Peyer's patch (tissue), 4 donors: ENCODE measurements at regions not wholly inside any gene's neighbourhood (a gene's known extent, or its start where the extent isn't known, plus 50 kb on each side); places are given as distances from the start of the nearest gene placed in this dataset.
"Not testable (repeated sequence)": the region's sequence is repeated elsewhere in the genome, so short reads cannot be mapped to it uniquely, and the experiment has no call there.

Source experiments
- DNase-seq, 3 donors: peaks; one replicate each; pipeline ENCODE4 v3.0.0-alpha.2; 2017 to 2019
- H3K27ac ChIP-seq, 4 donors: fragments of 200-600 bp; sonication (generic); one replicate each; pipeline ENCODE4 v1.5.1; 2016 to 2019
- H3K27me3 ChIP-seq, 2 donors: fragments of 200-600 bp; sonication (generic); one replicate each; pipeline ENCODE4 v1.5.1; 2019
- H3K36me3 ChIP-seq, 3 donors: fragments of 200-600 bp; sonication (generic); one replicate each; pipeline ENCODE4 v1.5.1; 2016 to 2019
- H3K4me1 ChIP-seq, 4 donors: fragments of 200-600 bp; sonication (generic); one replicate each; pipeline ENCODE4 v1.5.1; 2016 to 2019
- H3K4me3 ChIP-seq, 4 donors: fragments of 200-600 bp; sonication (generic); 1 replicate in 3 of 4; 2 replicates in 1 of 4; pipeline ENCODE4 v1.5.1; 2016 to 2019; ENCODE audit warnings: mild to moderate bottlenecking in 1 of 4
- H3K9me3 ChIP-seq, 4 donors: fragments of 200-600 bp; sonication (generic); one replicate each; pipeline ENCODE4 v1.5.1; 2016 to 2019; ENCODE audit warnings: mild to moderate bottlenecking in 1 of 4
- CTCF ChIP-seq, 6 experiments: fragments of 450-650 bp in 4 of 6; fragments of 200-600 bp in 2 of 6; sonication (generic) in 1 of 6; IDR thresholded peaks; one replicate each; pipeline ENCODE4 v1.5.1; 2017 to 2019; ENCODE audit warnings: antibody characterized with exemption in 6 of 6, mild to moderate bottlenecking in 3 of 6, moderate library complexity in 1 of 6
- POLR2A ChIP-seq, 2 donors: fragments of 450-650 bp; IDR thresholded peaks; one replicate each; pipeline ENCODE4 v1.5.1; 2017; ENCODE audit warnings: antibody characterized with exemption in 2 of 2, mild to moderate bottlenecking in 2 of 2, moderate library complexity in 2 of 2

DNA sequence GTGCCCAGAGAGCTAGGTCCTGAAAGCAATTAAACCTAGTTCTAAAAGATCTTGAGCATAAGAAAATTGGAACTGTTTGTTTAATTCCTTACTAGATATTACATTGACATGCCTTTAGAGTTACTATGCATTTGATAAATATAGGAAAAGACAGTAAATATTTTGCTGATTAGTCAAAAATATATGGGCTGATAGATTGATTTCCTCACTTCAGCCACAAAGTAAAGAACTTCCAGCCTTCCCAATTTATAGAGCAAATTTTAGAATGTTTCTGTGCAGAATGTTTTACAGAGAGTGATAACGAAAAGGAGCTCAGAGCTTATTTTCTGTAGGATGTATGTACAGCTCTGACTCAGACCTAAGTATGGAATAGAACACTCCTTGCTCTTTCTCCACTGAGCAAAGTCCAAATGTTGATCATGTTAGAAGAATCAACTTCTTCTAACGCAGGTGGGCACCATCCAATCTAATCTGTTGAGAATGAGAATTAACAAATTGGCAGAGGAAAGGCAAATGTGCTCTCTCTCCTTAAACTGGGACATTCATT lies 72.9 kb upstream of the PAM start:
- no peaks in the 10 kb centered on the region for H3K36me3 ChIP-seq
- no peaks in the 10 kb centered on the region for H3K9me3 ChIP-seq
- H3K4me3 ChIP-seq = no peak overlapping the region
- no peak for DNase-seq
- no peaks in the 10 kb centered on the region for H3K27me3 ChIP-seq
- TF ChIP-seq CTCF (IDR thresholded peaks at IDR 0.05) (no peak), POLR2A (IDR thresholded peaks at IDR 0.05) (no peak)
- no peak overlapping the region for H3K27ac ChIP-seq
- H3K4me1 ChIP-seq = no peaks in the 10 kb centered on the region

DNA sequence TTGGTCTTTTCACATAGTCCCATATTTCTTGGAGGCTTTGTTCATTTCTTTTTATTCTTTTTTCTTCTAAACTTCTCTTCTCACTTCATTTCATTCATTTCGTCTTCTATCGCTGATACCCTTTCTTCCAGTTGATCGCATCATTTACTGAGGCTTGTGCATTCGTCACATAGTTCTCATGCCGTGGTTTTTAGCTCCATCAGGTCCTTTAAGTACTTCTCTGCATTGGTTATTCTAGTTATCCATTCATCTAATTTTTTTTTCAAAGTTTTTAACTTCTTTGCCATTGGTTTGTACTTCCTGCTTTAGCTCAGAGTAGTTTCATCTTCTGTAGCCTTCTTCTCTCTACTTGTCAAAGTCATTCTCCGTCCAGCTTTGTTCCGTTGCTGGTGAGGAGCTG lies 67.0 kb upstream of the PAM start:
- not testable (repeated sequence) for H3K36me3 ChIP-seq, DNase-seq, H3K4me1 ChIP-seq, H3K27me3 ChIP-seq, H3K9me3 ChIP-seq, H3K4me3 ChIP-seq, H3K27ac ChIP-seq

GRCh38 chr5:102688581-102689342 lies 66.3 kb upstream of the PAM start:
- H3K9me3 ChIP-seq, H3K27me3 ChIP-seq, H3K4me3 ChIP-seq, H3K27ac ChIP-seq, H3K4me1 ChIP-seq, H3K36me3 ChIP-seq, DNase-seq: not testable (repeated sequence)

DNA sequence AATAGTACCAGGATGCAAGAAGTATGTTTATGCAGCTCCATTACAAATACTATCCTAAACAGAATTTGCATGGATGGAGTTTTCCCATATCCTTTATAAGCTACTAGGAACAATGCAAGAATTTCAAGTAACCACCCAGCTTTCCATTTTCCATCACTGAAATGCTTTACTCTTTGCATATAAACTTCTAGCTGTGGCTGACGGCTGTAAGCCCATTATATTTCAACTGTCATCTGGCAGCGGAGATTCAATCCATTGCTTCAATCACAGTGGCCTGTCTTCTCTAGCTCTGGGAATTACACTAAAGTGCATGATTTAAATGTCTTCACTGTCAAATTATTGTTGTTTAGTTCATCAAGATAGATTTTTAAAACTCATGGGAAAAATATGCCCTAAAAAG lies 64.2 kb upstream of the PAM start:
- Histone ChIP-seq H3K36me3 (no peaks in the 10 kb centered on the region), H3K4me3 (no peak overlapping the region), H3K4me1 (no peaks in the 10 kb centered on the region), H3K27ac (no peak overlapping the region), H3K27me3 (no peaks in the 10 kb centered on the region), H3K9me3 (no peaks in the 10 kb centered on the region)
- DNase-seq = no peak
- TF ChIP-seq CTCF (IDR thresholded peaks at IDR 0.05) (no peak), POLR2A (IDR thresholded peaks at IDR 0.05) (no peak)

DNA sequence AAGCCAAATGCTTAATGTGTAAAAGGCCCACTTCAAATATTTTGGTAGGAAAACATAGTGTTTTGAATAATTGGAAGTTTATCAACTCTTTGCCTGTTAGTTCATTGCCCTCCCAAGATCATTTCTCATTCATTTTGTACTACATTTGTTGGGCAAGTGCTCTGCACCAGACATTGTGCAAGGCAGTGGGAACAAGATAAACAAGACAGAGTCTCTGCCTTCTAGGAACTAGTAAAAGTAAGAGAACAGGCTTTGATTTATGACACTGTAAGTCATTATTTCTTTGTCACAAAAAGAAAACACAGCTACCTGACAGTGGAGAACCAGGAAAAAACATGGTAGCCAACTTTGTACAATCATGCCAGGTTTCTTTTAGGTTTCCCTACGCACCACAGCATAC lies 63.7 kb upstream of the PAM start:
- Histone ChIP-seq H3K36me3 (no peaks in the 10 kb centered on the region), H3K4me3 (no peak overlapping the region), H3K4me1 (no peaks in the 10 kb centered on the region), H3K27ac (no peak overlapping the region), H3K27me3 (no peaks in the 10 kb centered on the region), H3K9me3 (no peaks in the 10 kb centered on the region)
- no peak for TF ChIP-seq CTCF (IDR thresholded peaks at IDR 0.05)
- TF ChIP-seq POLR2A (IDR thresholded peaks at IDR 0.05) = no peak
- no peak for DNase-seq

DNA sequence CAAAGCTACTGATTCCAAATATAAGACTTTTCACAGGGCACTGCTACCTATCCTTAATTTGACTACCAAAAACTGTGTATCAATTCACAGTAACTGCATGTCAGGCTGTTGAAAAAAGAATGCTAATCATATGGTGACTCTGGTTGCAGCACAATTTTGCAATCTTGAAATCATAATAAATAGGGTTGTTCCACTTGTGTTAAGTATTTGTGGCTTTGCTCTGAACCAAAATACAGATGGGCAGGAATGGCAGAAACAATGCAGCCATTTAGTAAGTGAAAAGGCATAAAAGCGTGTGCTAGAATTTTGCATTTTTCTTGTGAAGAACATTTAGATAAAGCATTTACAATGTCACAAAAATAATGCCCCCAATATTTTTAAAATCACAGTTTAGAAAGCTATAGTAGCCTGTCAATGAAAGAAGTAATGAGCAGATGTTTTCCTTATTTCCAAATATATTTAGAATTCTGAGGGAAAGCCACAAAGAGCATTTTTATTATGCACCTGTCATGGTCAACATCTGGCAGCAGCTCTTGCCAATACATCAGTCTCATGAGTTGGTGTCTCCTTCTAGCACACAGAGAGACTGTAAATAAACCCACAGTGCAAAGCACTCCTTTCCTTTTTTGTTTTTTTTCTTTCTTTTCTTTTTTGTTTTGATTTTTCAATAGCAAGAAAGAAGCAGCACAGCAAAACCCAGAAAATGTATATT lies 54.8 kb upstream of the PAM start:
- Histone ChIP-seq H3K4me3 (no peak overlapping the region), H3K27ac (no peak overlapping the region), H3K4me1 (no peaks in the 10 kb centered on the region), H3K36me3 (no peaks in the 10 kb centered on the region), H3K27me3 (no peaks in the 10 kb centered on the region), H3K9me3 (no peaks in the 10 kb centered on the region)
- TF ChIP-seq CTCF (IDR thresholded peaks at IDR 0.05) (no peak), POLR2A (IDR thresholded peaks at IDR 0.05) (no peak)
- no peak for DNase-seq
